ENCODE measurements at regions not wholly inside any gene's neighbourhood (a gene's known extent, or its start where the extent isn't known, plus 50 kb on each side); places are given as distances from the start of the nearest gene placed in this dataset.

DNA sequence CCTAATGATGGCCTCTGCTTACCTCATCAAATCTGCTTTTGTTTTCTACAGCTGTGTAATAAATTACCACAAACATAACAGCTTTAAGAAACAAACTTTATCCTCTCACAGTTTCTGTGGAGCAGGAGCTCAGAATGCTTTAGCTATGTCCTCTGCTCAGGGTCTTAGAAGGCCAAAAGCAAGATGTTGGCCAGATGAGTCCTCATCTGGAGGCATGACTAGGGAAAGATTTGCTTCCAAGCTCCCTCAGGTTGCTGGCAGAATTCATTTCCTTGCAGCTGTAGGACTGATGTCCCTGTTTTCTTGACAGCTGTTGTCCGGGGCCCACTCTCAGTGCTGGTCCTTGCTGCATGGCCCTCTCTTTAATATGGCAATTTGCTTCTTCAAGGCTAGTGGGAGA lies 116.7 kb upstream of the PDE5A start (continued):
- TF ChIP-seq, protein P1, sequence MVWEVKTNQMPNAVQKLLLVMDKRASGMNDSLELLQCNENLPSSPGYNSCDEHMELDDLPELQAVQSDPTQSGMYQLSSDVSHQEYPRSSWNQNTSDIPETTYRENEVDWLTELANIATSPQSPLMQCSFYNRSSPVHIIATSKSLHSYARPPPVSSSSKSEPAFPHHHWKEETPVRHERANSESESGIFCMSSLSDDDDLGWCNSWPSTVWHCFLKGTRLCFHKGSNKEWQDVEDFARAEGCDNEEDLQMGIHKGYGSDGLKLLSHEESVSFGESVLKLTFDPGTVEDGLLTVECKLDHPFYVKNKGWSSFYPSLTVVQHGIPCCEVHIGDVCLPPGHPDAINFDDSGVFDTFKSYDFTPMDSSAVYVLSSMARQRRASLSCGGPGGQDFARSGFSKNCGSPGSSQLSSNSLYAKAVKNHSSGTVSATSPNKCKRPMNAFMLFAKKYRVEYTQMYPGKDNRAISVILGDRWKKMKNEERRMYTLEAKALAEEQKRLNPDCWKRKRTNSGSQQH (CRISPR knock-in tag; IDR thresholded peaks at IDR 0.05; ENCODE audit: low read depth) = no peak
- TF ChIP-seq JUND (CRISPR knock-in tag; IDR thresholded peaks at IDR 0.05) (no peak), MXD4 (CRISPR knock-in tag; IDR thresholded peaks at IDR 0.05) (no peak), PAWR (CRISPR knock-in tag; IDR thresholded peaks at IDR 0.05; ENCODE audit: borderline replicate concordance) (no peak), ZNF432 (CRISPR knock-in tag; IDR thresholded peaks at IDR 0.05; ENCODE audit: borderline replicate concordance) (no peak), ZNF839 (CRISPR knock-in tag; IDR thresholded peaks at IDR 0.05; ENCODE audit: borderline replicate concordance) (no peak), MTA3 (CRISPR knock-in tag; IDR thresholded peaks at IDR 0.05) (no peak), MLX (CRISPR knock-in tag; IDR thresholded peaks at IDR 0.05) (no peak), ZBTB34 (CRISPR knock-in tag; IDR thresholded peaks at IDR 0.05) (no peak), NR3C1 (CRISPR knock-in tag; IDR thresholded peaks at IDR 0.05) (no peak)
- TF ChIP-seq, protein P2, sequence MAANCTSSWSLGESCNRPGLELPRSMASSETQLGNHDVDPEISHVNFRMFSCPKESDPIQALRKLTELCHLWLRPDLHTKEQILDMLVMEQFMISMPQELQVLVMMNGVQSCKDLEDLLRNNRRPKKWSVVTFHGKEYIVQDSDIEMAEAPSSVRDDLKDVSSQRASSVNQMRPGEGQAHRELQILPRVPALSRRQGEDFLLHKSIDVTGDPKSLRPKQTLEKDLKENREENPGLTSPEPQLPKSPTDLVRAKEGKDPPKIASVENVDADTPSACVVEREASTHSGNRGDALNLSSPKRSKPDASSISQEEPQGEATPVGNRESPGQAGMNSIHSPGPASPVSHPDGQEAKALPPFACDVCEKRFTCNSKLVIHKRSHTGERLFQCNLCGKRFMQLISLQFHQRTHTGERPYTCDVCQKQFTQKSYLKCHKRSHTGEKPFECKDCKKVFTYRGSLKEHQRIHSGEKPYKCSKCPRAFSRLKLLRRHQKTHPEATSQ (CRISPR knock-in tag; IDR thresholded peaks at IDR 0.05; ENCODE audit: borderline replicate concordance) = no peak
